Fibroblast of mammary gland (primary cell): ENCODE measurements at regions not wholly inside any gene's neighbourhood (a gene's known extent, or its start where the extent isn't known, plus 50 kb on each side); places are given as distances from the start of the nearest gene placed in this dataset.

Experiments
- DNase-seq: peaks from one replicate; pipeline ENCODE4 v3.0.0-alpha.2; 2010; ENCODE audit warnings: low read depth
- H3K4me3 ChIP-seq: 2 replicates; pipeline ENCODE4 v1.5.1; 2011; ENCODE audit warnings: low read depth, mild to moderate bottlenecking, low read length, moderate library complexity; ENCODE audit not compliant: control insufficient read depth
- TF ChIP-seq, protein P1 (sequence below): conservative IDR thresholded peaks from 2 replicates; pipeline ENCODE4 v1.5.1; 2011; ENCODE audit warnings: low read depth, low read length, inconsistent platforms; ENCODE audit not compliant: control insufficient read depth, insufficient read depth

- TF ChIP-seq, protein P1, sequence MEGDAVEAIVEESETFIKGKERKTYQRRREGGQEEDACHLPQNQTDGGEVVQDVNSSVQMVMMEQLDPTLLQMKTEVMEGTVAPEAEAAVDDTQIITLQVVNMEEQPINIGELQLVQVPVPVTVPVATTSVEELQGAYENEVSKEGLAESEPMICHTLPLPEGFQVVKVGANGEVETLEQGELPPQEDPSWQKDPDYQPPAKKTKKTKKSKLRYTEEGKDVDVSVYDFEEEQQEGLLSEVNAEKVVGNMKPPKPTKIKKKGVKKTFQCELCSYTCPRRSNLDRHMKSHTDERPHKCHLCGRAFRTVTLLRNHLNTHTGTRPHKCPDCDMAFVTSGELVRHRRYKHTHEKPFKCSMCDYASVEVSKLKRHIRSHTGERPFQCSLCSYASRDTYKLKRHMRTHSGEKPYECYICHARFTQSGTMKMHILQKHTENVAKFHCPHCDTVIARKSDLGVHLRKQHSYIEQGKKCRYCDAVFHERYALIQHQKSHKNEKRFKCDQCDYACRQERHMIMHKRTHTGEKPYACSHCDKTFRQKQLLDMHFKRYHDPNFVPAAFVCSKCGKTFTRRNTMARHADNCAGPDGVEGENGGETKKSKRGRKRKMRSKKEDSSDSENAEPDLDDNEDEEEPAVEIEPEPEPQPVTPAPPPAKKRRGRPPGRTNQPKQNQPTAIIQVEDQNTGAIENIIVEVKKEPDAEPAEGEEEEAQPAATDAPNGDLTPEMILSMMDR, result no peak
- DNase-seq, result no peak
- H3K4me3 ChIP-seq, result no peak overlapping the region
Measured at GRCh38 chr10:130485958-130486895, 350.0 kb downstream of the GLRX3 start.

GRCh38 chr10:130486906-130487305, 350.7 kb downstream of the GLRX3 start:
- TF ChIP-seq, protein P1, result no peak
- no peak for DNase-seq
- H3K4me3 ChIP-seq, result no peak overlapping the region

GRCh38 chr10:130487566-130487965, 351.4 kb downstream of the GLRX3 start:
- TF ChIP-seq, protein P1, result no peak
- no peak for DNase-seq
- no peak overlapping the region for H3K4me3 ChIP-seq

DNA sequence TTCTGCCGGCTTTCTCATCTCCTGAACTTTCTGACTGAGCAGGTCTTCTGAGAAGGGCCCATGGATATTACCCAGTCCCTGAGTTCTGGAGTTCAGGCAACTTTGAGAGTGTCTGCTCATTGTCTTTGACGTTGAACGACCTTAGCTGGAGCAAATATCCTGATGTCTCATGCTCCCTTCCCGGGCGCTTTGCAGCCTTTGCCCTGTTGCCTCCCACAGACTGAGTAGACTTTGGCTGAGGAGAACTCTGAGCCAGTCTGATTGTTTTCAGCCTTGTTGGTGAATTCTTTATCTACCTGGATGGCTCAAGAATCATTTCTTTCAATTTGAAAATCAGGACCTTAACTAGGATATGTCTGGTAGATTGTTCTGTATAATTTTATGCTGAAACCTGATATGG, 353.7 kb downstream of the GLRX3 start:
- TF ChIP-seq, protein P1, result no peak
- H3K4me3 ChIP-seq, result no peak overlapping the region
- DNase-seq, result no peak

DNA sequence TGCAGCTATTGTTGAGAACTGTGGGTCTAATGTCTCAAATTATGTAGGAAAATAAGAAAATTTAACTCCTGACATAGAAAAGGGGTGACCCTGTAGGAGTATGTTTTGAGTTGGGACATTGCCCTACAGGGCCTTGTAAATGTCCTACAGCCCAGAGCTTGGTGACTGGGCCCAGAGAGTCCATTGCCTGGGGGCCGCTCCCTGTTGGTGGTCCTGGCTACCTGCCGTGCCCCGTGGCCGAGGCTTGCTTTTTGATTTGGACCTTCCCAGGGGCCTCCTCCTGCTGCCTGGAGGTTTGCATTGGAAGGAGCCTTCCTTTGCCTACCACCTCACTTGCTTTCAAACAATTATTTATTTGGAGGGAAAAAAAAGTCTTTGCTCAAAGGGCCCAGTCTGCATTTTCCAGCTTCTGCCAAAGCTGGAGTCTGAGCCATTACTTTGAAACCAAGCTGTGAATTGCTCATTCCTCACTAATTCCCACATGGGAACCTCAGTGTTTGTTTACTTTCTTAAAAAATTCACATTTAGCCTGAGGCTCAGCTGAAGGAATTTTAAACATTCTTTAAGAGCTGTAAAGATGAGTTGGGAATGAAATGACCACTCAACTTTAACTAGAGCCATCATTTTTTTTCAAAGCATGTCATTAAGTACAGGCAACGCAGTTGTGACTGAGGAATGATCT, 355.0 kb downstream of the GLRX3 start:
- H3K4me3 ChIP-seq, result no peak overlapping the region
- TF ChIP-seq, protein P1, result no peak
- DNase-seq, result no peak

DNA sequence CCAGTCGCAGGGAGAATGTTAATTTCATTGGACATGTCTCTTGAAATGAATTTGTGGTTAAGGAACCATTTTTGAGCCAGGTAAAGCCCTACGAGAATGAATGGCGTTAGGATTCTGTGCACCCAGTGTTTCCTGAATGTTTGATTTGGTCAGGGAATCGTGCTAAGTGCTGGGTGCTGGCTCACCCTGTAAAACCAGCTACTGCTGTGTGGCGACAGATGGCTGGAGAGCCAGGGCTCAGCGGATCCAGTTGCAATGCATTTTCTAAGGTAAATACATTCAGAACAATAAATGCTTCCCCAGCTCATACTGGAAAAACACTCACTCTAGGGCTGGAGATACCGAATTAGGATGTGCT, 355.5 kb downstream of the GLRX3 start:
- no peak overlapping the region for H3K4me3 ChIP-seq
- no peak for DNase-seq
- TF ChIP-seq, protein P1, result no peak
